SH-SY5Y (cell line): ENCODE measurements at regions not wholly inside any gene's neighbourhood (a gene's known extent, or its start where the extent isn't known, plus 50 kb on each side); places are given as distances from the start of the nearest gene placed in this dataset.

ENCODE experiments used
- GATA2 ChIP-seq: IDR thresholded peaks from 2 replicates; pipeline ENCODE4 v1.6.1; 2011; ENCODE audit warnings: mild to moderate bottlenecking, low read depth, low read length
- GATA3 ChIP-seq: IDR thresholded peaks from 2 replicates; pipeline ENCODE4 v1.6.1; 2011; ENCODE audit warnings: low read depth, mild to moderate bottlenecking, low read length, moderate library complexity

DNA sequence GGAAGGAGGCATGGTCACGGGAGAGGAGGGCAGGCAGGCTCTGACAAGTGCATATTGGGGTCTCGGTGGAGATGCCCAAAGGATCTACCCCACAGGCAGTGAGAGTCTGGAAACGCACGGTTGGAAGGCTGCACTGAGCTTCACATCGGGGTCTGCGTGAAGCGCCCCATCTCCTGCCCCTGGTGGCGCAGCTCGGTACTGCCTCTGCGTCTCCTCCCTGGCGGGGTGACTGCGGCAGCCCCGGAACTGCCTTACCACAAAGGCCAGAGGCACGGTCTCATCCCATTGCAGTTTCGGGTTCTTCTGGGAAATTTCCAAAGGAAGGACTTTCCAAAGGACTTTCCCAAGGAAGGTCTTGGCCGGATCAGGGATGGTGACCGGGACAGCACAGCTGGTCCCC lies 69.2 kb upstream of the AJAP1 start:
- no peak for TF ChIP-seq GATA2
- no peak for TF ChIP-seq GATA3
